WERI-Rb-1 (cell line): ENCODE measurements at regions not wholly inside any gene's neighbourhood (a gene's known extent, or its start where the extent isn't known, plus 50 kb on each side); places are given as distances from the start of the nearest gene placed in this dataset.

Experiments
- DNase-seq: peaks from one replicate; pipeline ENCODE4 v3.0.0-alpha.2; 2020
- H3K27ac ChIP-seq: fragments of 250-450 bp; sonication (Bioruptor Pico); 2 replicates; pipeline ENCODE4 v1.5.1; 2020; ENCODE audit warnings: mild to moderate bottlenecking, moderate library complexity
- H3K27me3 ChIP-seq: fragments of 250-450 bp; sonication (Bioruptor Pico); 2 replicates; pipeline ENCODE4 v1.5.1; 2021; ENCODE audit warnings: mild to moderate bottlenecking, low read depth, moderate library complexity; ENCODE audit not compliant: insufficient read depth, severe bottlenecking
- H3K36me3 ChIP-seq: fragments of 250-450 bp; sonication (Bioruptor Pico); 2 replicates; pipeline ENCODE4 v1.5.1; 2020; ENCODE audit warnings: mild to moderate bottlenecking, moderate library complexity
- H3K4me3 ChIP-seq: 2 replicates; pipeline ENCODE4 v1.5.1; 2011; ENCODE audit warnings: low read depth, mild to moderate bottlenecking, control low read depth, low read length
- H3K9me3 ChIP-seq: fragments of 250-450 bp; sonication (Bioruptor Pico); 2 replicates; pipeline ENCODE4 v1.5.1; 2021; ENCODE audit warnings: mild to moderate bottlenecking, moderate library complexity; ENCODE audit not compliant: severe bottlenecking
- CTCF ChIP-seq: IDR thresholded peaks from 2 replicates; pipeline ENCODE4 v1.5.1; 2011; ENCODE audit warnings: low read depth, mild to moderate bottlenecking, control low read depth, inconsistent platforms, low read length

DNA sequence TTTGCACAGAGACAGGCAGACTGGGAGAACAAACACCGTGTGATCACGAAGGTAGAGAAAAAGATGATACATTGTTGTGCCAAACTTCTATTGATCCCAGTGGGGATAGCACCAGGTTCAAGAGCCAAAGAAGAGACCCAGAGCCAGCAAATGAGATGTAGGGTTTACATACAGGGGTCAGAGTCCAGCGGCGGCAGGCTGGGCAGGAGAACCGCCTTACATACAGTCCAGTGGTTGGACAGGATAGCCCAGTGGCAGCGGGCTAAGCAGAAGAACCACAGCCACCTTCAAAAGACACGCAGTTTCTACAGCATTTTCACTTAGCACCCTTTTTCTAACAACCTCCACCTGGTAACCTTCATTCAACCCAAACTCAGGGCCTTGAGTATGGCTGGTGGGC, 932.8 kb downstream of the SLC4A3 start:
- H3K27ac ChIP-seq, result no peak overlapping the region
- no peak for DNase-seq
- no peaks in the 10 kb centered on the region for H3K9me3 ChIP-seq
- H3K36me3 ChIP-seq, result no peaks in the 10 kb centered on the region
- no peak overlapping the region for H3K4me3 ChIP-seq
- no peak for TF ChIP-seq CTCF
- no peaks in the 10 kb centered on the region for H3K27me3 ChIP-seq

DNA sequence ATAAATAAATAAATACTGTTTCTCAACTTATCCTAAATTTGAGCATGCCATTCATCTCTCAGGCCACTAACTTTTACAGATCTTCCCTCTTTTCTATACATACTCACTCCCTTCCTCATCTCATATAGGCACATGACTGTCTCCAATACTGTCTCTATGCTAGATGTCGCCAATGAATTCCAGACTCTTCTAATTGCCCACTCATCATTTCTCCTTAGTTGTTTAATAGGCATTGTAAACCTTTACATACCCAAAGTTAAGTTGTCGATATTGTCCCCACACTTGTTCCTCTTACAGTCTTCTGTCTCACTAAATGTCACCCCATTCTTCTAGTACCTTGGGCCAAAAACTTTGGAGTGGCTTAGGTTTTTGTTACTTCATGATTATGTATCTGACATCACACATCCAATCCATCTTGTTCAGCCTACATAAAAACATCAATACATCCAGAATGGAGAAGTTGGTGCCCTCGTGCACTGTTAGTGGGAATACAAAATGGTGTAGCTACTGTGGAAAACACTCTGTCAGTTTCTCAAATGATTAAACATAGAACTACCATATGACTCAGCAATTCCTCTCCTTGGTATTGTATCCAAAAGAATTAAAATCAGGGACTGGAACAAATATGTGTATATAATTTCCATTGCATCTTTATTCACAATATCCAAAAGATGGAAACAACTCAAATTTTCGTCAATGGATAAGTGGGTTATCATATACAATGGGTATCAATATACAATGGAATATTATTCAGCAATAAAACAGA, 935.1 kb downstream of the SLC4A3 start:
- H3K27me3 ChIP-seq, result no peaks in the 10 kb centered on the region
- H3K36me3 ChIP-seq, result no peaks in the 10 kb centered on the region
- H3K27ac ChIP-seq, result no peak overlapping the region
- H3K4me3 ChIP-seq, result no peak overlapping the region
- DNase-seq, result no peak
- TF ChIP-seq CTCF, result no peak
- no peaks in the 10 kb centered on the region for H3K9me3 ChIP-seq

- no peak overlapping the region for H3K27ac ChIP-seq
- H3K4me3 ChIP-seq, result no peak overlapping the region
- H3K27me3 ChIP-seq, result no peaks in the 10 kb centered on the region
- no peaks in the 10 kb centered on the region for H3K36me3 ChIP-seq
- no peak for TF ChIP-seq CTCF
- DNase-seq, result no peak
- H3K9me3 ChIP-seq, result no peaks in the 10 kb centered on the region
Measured at GRCh38 chr2:220568296-220568695, 940.9 kb downstream of the SLC4A3 start.

- TF ChIP-seq CTCF, result no peak
- DNase-seq, result no peak
- H3K4me3 ChIP-seq, result no peak overlapping the region
Measured at GRCh38 chr2:220569112-220569897, 941.9 kb downstream of the SLC4A3 start.

DNA sequence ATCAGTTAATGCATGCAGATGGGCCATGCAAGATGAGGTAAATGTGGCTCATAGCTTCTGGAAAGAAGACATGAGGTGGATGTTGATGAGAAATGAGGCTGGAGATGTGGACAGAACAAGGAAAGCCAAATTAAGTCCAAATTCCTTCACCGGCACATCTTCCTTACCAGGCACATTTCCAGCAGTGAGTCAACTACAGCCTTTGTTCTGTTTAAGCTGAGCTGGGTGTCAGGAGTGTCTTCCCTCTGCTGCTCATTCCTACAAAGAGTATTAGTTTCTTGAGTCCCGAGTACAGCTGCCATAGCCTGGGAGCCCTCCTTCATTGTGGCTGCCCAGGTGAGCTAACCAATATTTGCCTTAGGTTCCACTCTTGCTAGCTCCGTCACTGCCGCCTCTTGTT, 945.0 kb downstream of the SLC4A3 start:
- H3K27ac ChIP-seq, result no peak overlapping the region
- TF ChIP-seq CTCF, result no peak
- no peak for DNase-seq
- no peaks in the 10 kb centered on the region for H3K9me3 ChIP-seq
- H3K4me3 ChIP-seq, result no peak overlapping the region
- no peaks in the 10 kb centered on the region for H3K27me3 ChIP-seq
- H3K36me3 ChIP-seq, result no peaks in the 10 kb centered on the region

More at GRCh38 chr2:220569112-220569897, 941.9 kb downstream of the SLC4A3 start:
- Histone ChIP-seq H3K36me3 (no peaks in the 10 kb centered on the region), H3K9me3 (no peaks in the 10 kb centered on the region), H3K27me3 (no peaks in the 10 kb centered on the region), H3K27ac (no peak overlapping the region)
